ENCODE measurements at regions not wholly inside any gene's neighbourhood (a gene's known extent, or its start where the extent isn't known, plus 50 kb on each side); places are given as distances from the start of the nearest gene placed in this dataset.

- ChIA-PET POLR2A (no interaction called here), CTCF (no interaction called here)
- Histone ChIP-seq H3K4me1 (ENCODE audit: control insufficient read depth in 1 of 2, insufficient read depth in 2 of 2, low read depth in 1 of 2, low read length in 1 of 2) (no peaks in the 10 kb centered on the region), H3K4me2 (no peak overlapping the region), H3K79me2 (ENCODE audit: insufficient read depth) (no peaks in the 10 kb centered on the region), H3K4me3 (ENCODE audit: low read depth in 2 of 2, low read length in 1 of 2) (no peak overlapping the region), H3K27me3 (ENCODE audit: insufficient read depth) (no peaks in the 10 kb centered on the region), H3K9ac (no peak overlapping the region), H3K9me2 (no peaks in the 10 kb centered on the region), H3K27ac (ENCODE audit: low read depth in 2 of 2, low read length in 1 of 2) (no peak overlapping the region), H4K20me1 (ENCODE audit: insufficient read depth) (no peaks in the 10 kb centered on the region), H2AFZ (ENCODE audit: low read depth) (no peak overlapping the region), H3K36me3 (replicated peaks in 1 of 2; ENCODE audit: control insufficient read depth in 1 of 2, insufficient read depth in 2 of 2, low read length in 1 of 2) (no peaks in the 10 kb centered on the region), H3K9me3 (no peaks in the 10 kb centered on the region), H3F3A (replicated peaks; ENCODE audit: insufficient read depth) (no peaks in the 10 kb centered on the region)
- 24% methylated on average over 2 of the region's 2 CpGs for WGBS (ENCODE audit: low lambda C conversion rate)
- DNase-seq = no peak
- TF ChIP-seq, protein P1, sequence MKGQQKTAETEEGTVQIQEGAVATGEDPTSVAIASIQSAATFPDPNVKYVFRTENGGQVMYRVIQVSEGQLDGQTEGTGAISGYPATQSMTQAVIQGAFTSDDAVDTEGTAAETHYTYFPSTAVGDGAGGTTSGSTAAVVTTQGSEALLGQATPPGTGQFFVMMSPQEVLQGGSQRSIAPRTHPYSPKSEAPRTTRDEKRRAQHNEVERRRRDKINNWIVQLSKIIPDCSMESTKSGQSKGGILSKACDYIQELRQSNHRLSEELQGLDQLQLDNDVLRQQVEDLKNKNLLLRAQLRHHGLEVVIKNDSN (IDR thresholded peaks at IDR 0.05; ENCODE audit: borderline replicate concordance, low read depth) = no peak
- TF ChIP-seq, protein P2, sequence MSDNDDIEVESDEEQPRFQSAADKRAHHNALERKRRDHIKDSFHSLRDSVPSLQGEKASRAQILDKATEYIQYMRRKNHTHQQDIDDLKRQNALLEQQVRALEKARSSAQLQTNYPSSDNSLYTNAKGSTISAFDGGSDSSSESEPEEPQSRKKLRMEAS (IDR thresholded peaks at IDR 0.05; ENCODE audit: low read depth) = no peak
- TF ChIP-seq FOSL2 (IDR thresholded peaks at IDR 0.05; ENCODE audit: borderline replicate concordance, low read depth) (no peak), TAF1 (IDR thresholded peaks at IDR 0.05; ENCODE audit: borderline replicate concordance, low read depth, low read length) (no peak), CTCF (IDR thresholded peaks at IDR 0.05) (no peak), EP300 (IDR thresholded peaks at IDR 0.05; ENCODE audit: borderline replicate concordance in 1 of 2, low read depth in 1 of 2, low read length in 1 of 2) (no peak), EZH2phosphoT487 (IDR thresholded peaks at IDR 0.05; ENCODE audit: borderline replicate concordance, low read depth) (no peak), SIN3A (IDR thresholded peaks at IDR 0.05; ENCODE audit: borderline replicate concordance, low read depth, low read length) (no peak), CHD2 (IDR thresholded peaks at IDR 0.05; ENCODE audit: low read length, partially characterized antibody) (no peak), TEAD4 (IDR thresholded peaks at IDR 0.05; ENCODE audit: borderline replicate concordance, insufficient read depth) (no peak), MEF2A (IDR thresholded peaks at IDR 0.05; ENCODE audit: borderline replicate concordance, low read depth) (no peak), RAD21 (IDR thresholded peaks at IDR 0.05; ENCODE audit: low read length) (no peak)
- TF ChIP-seq, protein P3, sequence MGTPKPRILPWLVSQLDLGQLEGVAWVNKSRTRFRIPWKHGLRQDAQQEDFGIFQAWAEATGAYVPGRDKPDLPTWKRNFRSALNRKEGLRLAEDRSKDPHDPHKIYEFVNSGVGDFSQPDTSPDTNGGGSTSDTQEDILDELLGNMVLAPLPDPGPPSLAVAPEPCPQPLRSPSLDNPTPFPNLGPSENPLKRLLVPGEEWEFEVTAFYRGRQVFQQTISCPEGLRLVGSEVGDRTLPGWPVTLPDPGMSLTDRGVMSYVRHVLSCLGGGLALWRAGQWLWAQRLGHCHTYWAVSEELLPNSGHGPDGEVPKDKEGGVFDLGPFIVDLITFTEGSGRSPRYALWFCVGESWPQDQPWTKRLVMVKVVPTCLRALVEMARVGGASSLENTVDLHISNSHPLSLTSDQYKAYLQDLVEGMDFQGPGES (IDR thresholded peaks at IDR 0.05; ENCODE audit: low read depth, low read length) = no peak
- TF ChIP-seq, protein P4, sequence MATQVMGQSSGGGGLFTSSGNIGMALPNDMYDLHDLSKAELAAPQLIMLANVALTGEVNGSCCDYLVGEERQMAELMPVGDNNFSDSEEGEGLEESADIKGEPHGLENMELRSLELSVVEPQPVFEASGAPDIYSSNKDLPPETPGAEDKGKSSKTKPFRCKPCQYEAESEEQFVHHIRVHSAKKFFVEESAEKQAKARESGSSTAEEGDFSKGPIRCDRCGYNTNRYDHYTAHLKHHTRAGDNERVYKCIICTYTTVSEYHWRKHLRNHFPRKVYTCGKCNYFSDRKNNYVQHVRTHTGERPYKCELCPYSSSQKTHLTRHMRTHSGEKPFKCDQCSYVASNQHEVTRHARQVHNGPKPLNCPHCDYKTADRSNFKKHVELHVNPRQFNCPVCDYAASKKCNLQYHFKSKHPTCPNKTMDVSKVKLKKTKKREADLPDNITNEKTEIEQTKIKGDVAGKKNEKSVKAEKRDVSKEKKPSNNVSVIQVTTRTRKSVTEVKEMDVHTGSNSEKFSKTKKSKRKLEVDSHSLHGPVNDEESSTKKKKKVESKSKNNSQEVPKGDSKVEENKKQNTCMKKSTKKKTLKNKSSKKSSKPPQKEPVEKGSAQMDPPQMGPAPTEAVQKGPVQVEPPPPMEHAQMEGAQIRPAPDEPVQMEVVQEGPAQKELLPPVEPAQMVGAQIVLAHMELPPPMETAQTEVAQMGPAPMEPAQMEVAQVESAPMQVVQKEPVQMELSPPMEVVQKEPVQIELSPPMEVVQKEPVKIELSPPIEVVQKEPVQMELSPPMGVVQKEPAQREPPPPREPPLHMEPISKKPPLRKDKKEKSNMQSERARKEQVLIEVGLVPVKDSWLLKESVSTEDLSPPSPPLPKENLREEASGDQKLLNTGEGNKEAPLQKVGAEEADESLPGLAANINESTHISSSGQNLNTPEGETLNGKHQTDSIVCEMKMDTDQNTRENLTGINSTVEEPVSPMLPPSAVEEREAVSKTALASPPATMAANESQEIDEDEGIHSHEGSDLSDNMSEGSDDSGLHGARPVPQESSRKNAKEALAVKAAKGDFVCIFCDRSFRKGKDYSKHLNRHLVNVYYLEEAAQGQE (IDR thresholded peaks at IDR 0.05; ENCODE audit: low read depth, low read length) = no peak
Measured at GRCh38 chr13:58579468-58579867, 947.9 kb downstream of the PCDH17 start.
